Fibroblast of pulmonary artery (primary cell): ENCODE measurements at regions not wholly inside any gene's neighbourhood (a gene's known extent, or its start where the extent isn't known, plus 50 kb on each side); places are given as distances from the start of the nearest gene placed in this dataset.

Experiments used
- DNase-seq: peaks from one replicate; pipeline ENCODE4 v3.0.0-alpha.2; 2010; ENCODE audit warnings: low read depth
- H3K4me3 ChIP-seq: replicated peaks from 2 replicates; pipeline ENCODE4 v1.5.1; 2011; ENCODE audit warnings: low read depth, mild to moderate bottlenecking, control low read depth, low read length, moderate library complexity
- TF ChIP-seq, protein P1 (sequence below): IDR thresholded peaks from 2 replicates; pipeline ENCODE4 v1.5.1; 2011; ENCODE audit warnings: mild to moderate bottlenecking, control low read depth, low read length, inconsistent platforms; ENCODE audit errors: missing control alignments

DNA sequence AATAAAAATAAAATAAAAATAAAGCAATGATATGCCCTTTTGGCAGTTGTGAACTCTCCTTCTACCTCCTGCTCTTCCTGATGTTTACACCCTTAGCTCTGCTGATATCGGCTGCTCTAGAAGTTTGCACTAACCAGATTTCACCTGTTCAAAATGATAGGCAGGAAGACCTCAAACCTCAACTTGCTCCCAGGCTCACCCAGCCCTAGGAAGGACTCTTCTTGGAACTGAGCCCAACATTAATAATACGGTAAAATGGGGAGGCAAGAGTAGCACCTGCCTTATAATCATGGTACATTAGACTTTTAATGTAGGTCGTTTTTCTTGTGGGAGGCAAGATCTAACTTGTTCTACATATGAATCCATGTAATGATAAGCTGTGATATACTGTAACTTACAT lies 61.2 kb upstream of the MED13 start:
- TF ChIP-seq, protein P1, sequence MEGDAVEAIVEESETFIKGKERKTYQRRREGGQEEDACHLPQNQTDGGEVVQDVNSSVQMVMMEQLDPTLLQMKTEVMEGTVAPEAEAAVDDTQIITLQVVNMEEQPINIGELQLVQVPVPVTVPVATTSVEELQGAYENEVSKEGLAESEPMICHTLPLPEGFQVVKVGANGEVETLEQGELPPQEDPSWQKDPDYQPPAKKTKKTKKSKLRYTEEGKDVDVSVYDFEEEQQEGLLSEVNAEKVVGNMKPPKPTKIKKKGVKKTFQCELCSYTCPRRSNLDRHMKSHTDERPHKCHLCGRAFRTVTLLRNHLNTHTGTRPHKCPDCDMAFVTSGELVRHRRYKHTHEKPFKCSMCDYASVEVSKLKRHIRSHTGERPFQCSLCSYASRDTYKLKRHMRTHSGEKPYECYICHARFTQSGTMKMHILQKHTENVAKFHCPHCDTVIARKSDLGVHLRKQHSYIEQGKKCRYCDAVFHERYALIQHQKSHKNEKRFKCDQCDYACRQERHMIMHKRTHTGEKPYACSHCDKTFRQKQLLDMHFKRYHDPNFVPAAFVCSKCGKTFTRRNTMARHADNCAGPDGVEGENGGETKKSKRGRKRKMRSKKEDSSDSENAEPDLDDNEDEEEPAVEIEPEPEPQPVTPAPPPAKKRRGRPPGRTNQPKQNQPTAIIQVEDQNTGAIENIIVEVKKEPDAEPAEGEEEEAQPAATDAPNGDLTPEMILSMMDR = no peak
- DNase-seq = no peak
- no peak overlapping the region for H3K4me3 ChIP-seq

DNA sequence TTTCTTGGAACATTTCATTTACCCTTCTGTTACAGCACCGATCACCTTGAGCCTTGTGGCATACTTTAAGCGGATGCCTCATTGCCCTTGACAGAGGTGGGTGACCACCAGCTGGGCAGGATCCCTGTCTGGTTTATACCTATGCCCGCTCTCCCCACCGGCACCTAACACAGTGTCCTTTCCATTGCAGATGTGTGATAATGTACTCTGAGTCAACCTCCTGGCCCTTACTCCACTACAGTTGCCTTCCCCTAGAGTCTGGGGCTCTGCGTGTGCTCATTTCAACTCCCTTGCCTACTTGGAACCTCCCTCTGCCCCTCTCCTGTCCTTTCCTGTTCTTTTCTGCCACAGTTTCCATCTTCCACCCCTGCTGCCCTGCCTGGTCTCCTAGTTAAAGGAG lies 60.2 kb upstream of the MED13 start:
- DNase-seq = no peak
- H3K4me3 ChIP-seq = no peak overlapping the region
- TF ChIP-seq, protein P1 = no peak

DNA sequence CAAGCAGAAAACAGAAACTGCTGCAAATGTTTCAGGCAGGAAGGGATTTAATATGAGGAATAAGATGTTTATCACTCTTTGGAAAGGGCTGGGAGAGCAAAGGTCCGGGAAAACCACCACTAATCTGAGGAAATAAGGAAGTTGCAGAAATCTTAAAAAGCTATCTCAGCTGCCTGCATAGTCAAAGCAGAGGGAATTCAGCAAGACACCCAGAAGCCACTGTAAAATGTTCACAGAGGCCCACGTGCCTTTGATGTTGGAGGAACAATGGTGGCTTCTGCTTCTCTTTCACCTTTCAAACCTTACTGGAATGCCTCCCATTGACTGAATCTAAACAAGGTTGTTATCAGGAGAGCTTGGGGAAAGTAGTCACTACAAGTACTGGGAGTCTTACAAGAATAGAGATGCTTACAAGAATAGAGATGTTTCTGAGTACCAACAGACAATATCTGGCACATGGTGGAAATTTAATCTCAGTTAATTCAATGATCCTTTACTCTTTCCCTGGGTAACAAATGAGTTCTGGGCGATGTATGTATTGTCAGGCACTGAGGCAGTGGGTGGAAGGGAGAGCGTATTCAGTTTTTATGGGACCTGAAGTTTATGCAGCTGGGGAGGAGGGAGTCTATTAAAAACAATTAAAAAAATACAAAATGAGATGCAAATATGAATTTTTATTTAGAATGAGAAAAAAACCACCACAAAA lies 56.1 kb upstream of the MED13 start:
- H3K4me3 ChIP-seq = no peak overlapping the region
- DNase-seq = no peak
- TF ChIP-seq, protein P1 = no peak

DNA sequence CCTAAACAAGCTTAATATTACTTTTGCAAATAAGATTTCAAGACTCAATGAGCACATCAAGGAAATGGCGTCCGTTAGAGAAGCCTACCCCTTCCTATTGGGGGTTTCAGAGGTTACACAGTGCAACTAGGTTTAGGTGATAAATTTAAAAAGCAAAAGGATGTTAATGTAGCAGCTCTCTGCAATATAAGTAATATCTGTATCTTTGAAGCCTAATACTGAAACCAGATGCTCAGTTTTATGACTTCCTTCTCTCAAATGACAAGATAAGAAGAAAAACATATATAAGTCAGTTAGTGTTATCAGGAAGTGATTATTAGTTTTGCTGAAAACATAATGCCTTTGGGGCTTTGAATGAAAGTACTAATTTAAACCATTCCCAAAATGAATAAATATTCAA lies 54.3 kb upstream of the MED13 start:
- TF ChIP-seq, protein P1 = no peak
- DNase-seq = no peak
- no peak overlapping the region for H3K4me3 ChIP-seq
